Endothelial cell of umbilical vein (primary cell): ENCODE measurements at regions not wholly inside any gene's neighbourhood (a gene's known extent, or its start where the extent isn't known, plus 50 kb on each side); places are given as distances from the start of the nearest gene placed in this dataset.

ENCODE experiments used
- EZH2 ChIP-seq: IDR thresholded peaks from 2 replicates; pipeline ENCODE4 v1.6.1; 2012; ENCODE audit warnings: borderline replicate concordance, low read depth, mild to moderate bottlenecking, moderate library complexity, low read length, inconsistent platforms; ENCODE audit not compliant: severe bottlenecking
- JUN ChIP-seq: IDR thresholded peaks from 2 replicates; pipeline ENCODE4 v1.6.1; 2011; ENCODE audit warnings: borderline replicate concordance, low read depth; ENCODE audit not compliant: insufficient read length, insufficient read depth
- POLR2A ChIP-seq: IDR thresholded peaks from 2 replicates; pipeline ENCODE4 v1.6.1; 2012; ENCODE audit warnings: low read depth, mild to moderate bottlenecking, control low read depth, low read length
- POLR2AphosphoS5 ChIP-seq: IDR thresholded peaks from 2 replicates; pipeline ENCODE4 v1.6.1; 2012; ENCODE audit warnings: low read depth, mild to moderate bottlenecking, control low read depth, low read length, moderate library complexity; ENCODE audit not compliant: insufficient read depth
- TF ChIP-seq, protein P1 (sequence below), 2 donors: IDR thresholded peaks; 1 replicate in 1 of 2; 2 replicates in 1 of 2; pipeline ENCODE4 v1.5.1; 2011; ENCODE audit warnings: low read length in 2 of 2, mild to moderate bottlenecking in 2 of 2, moderate library complexity in 2 of 2, control low read depth in 1 of 2, inconsistent platforms in 1 of 2, low read depth in 1 of 2; ENCODE audit not compliant: insufficient read depth in 1 of 2; ENCODE audit errors: extremely low read depth in 1 of 2
- TF ChIP-seq, protein P2 (sequence below): IDR thresholded peaks from 2 replicates; pipeline ENCODE4 v1.6.1; 2011; ENCODE audit not compliant: insufficient read depth, insufficient read length

- TF ChIP-seq, protein P1, sequence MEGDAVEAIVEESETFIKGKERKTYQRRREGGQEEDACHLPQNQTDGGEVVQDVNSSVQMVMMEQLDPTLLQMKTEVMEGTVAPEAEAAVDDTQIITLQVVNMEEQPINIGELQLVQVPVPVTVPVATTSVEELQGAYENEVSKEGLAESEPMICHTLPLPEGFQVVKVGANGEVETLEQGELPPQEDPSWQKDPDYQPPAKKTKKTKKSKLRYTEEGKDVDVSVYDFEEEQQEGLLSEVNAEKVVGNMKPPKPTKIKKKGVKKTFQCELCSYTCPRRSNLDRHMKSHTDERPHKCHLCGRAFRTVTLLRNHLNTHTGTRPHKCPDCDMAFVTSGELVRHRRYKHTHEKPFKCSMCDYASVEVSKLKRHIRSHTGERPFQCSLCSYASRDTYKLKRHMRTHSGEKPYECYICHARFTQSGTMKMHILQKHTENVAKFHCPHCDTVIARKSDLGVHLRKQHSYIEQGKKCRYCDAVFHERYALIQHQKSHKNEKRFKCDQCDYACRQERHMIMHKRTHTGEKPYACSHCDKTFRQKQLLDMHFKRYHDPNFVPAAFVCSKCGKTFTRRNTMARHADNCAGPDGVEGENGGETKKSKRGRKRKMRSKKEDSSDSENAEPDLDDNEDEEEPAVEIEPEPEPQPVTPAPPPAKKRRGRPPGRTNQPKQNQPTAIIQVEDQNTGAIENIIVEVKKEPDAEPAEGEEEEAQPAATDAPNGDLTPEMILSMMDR (IDR thresholded peaks at IDR 0.05; ENCODE audit: extremely low read depth in 1 of 2, insufficient read depth in 1 of 2, low read depth in 1 of 2, low read length in 2 of 2): no peak
- TF ChIP-seq, protein P2, sequence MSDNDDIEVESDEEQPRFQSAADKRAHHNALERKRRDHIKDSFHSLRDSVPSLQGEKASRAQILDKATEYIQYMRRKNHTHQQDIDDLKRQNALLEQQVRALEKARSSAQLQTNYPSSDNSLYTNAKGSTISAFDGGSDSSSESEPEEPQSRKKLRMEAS: no peak
- TF ChIP-seq JUN (no peak), POLR2A (no peak), POLR2AphosphoS5 (no peak), EZH2 (no peak)
Measured at GRCh38 chr15:46616033-46616432, 981.2 kb downstream of the SQOR start.
